Keratinocyte (primary cell): ENCODE measurements at regions not wholly inside any gene's neighbourhood (a gene's known extent, or its start where the extent isn't known, plus 50 kb on each side); places are given as distances from the start of the nearest gene placed in this dataset.
A peak's percentile ranks its signal among the peaks of the same experiment; 100 is the strongest.
"Not testable (repeated sequence)": the region's sequence is repeated elsewhere in the genome, so short reads cannot be mapped to it uniquely, and the experiment has no call there.

Experiments
- EZH2 ChIP-seq: IDR thresholded peaks from one replicate; pipeline ENCODE4 v1.6.1; 2012; ENCODE audit warnings: inconsistent platforms, mild to moderate bottlenecking, low read length, moderate library complexity
- TF ChIP-seq, protein P1 (sequence below), 3 experiments: IDR thresholded peaks in 1 of 3; conservative IDR thresholded peaks in 1 of 3; optimal IDR thresholded peaks in 1 of 3; 2 replicates in 2 of 3; 3 replicates in 1 of 3; pipeline versions ENCODE3 to v1.5.1; 2011; ENCODE audit warnings: low read length in 3 of 3, mild to moderate bottlenecking in 3 of 3, moderate library complexity in 2 of 3, control low read depth in 1 of 3, inconsistent platforms in 1 of 3; ENCODE audit not compliant: insufficient read depth in 2 of 3; ENCODE audit errors: extremely low read depth in 1 of 3

GRCh38 chr6:86175149-86175548 is 532.5 kb upstream of the SYNCRIP start:
- TF ChIP-seq, protein P1, sequence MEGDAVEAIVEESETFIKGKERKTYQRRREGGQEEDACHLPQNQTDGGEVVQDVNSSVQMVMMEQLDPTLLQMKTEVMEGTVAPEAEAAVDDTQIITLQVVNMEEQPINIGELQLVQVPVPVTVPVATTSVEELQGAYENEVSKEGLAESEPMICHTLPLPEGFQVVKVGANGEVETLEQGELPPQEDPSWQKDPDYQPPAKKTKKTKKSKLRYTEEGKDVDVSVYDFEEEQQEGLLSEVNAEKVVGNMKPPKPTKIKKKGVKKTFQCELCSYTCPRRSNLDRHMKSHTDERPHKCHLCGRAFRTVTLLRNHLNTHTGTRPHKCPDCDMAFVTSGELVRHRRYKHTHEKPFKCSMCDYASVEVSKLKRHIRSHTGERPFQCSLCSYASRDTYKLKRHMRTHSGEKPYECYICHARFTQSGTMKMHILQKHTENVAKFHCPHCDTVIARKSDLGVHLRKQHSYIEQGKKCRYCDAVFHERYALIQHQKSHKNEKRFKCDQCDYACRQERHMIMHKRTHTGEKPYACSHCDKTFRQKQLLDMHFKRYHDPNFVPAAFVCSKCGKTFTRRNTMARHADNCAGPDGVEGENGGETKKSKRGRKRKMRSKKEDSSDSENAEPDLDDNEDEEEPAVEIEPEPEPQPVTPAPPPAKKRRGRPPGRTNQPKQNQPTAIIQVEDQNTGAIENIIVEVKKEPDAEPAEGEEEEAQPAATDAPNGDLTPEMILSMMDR (optimal IDR thresholded peaks at IDR 0.05 in 1 of 3, IDR thresholded peaks at IDR 0.05 in 1 of 3, conservative IDR thresholded peaks at IDR 0.05 in 1 of 3; ENCODE audit: extremely low read depth in 1 of 3, insufficient read depth in 2 of 3, low read length in 3 of 3) = peak in 1 of 3 experiments; percentile 9
- not testable (repeated sequence) for TF ChIP-seq EZH2
